GM15510 (cell line): ENCODE measurements at regions not wholly inside any gene's neighbourhood (a gene's known extent, or its start where the extent isn't known, plus 50 kb on each side); places are given as distances from the start of the nearest gene placed in this dataset.

Source experiments
- POLR2A ChIP-seq: IDR thresholded peaks from 3 replicates; pipeline ENCODE4 v1.6.1; 2011; ENCODE audit warnings: borderline replicate concordance; ENCODE audit not compliant: insufficient read length; ENCODE audit errors: extremely low read depth

DNA sequence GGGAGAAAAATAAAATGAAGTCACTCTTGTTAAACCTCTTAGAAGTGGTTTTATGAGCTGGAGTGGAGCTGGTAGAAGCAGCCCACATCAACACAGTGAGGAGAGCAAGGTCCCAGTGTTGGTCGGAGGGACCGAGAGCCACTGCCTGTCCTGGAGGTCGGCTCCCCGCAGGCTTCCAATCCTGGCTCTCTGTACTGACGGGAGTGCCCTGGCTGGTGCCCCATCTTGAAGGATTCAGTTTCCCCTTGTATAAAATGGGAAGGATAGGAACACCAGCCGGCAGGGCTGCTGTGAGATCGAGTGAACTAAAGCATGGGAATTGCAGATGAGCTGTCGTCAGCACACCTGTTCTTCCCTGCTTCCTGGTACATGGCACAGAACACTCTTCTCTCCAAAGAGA lies 104.3 kb upstream of the ID2 start:
- no peak for TF ChIP-seq POLR2A

DNA sequence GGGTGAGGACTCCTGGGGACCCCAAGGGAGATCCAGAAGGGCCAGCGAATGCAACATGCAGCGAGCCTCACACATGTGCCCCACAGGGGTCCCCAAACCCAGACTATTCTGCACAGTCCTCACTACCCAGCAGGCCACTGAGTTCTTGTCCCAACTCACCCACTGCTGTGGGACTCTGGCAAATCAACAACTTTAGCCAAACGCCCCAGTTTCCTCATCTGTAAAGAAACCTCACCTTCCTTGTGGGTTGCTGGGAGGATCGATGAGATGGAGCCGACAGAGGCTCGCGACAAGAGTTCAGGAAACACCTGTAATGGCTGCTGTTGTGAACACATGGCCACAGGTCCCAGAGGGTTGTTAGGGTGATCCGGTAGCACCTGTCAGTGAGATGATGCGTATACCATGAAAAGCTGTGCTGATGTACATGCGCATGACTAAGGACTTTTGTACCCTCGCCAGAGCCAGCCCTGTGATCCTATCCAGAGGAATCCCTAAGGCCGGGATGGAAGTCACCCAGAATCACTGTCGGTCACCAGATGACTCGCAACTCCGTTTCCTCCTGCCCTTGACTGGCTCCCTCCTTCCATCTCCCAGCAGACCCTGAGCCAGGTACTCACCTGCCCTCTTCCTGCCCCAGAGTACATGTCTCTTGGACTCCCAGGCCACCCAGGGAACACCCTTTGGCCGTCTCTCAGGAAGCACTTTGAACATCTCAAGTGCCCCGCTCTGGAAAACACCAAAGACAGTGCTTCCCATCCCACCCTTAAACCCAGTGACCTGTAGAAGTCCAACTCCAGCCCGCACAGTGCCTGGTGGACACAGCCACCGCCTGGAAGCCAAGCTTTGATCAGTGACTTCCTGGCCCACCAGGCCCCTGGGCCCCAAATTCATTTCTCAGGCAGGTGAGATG lies 103.3 kb upstream of the ID2 start:
- TF ChIP-seq POLR2A = no peak

DNA sequence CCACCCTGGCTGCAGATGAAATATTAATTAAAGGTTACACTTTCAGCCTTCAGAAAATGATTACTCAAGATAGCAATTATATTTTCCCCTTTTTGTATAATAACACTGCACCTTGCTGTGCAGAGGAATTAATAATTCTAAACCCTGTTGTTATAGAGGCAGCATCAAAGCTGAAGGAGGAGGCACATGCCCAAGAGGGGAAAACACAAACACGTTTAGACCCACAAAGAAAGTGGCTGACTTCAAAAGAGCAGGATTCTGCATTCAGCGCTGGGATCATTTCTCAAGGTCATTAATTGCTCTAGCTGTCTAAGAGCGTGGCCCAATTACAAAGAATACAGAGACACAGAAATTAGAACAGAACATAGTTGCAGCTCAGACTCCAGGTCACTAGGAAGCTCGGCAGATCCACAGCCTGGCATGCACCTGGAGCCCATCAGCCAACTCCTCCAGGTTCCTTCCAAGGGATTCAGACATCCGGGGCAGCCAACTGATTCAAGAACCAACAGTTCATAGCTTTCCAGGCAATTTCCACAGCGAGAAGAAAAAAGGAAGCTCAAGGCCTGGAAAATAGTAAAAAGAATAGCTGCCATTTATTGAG lies 102.3 kb upstream of the ID2 start:
- no peak for TF ChIP-seq POLR2A

DNA sequence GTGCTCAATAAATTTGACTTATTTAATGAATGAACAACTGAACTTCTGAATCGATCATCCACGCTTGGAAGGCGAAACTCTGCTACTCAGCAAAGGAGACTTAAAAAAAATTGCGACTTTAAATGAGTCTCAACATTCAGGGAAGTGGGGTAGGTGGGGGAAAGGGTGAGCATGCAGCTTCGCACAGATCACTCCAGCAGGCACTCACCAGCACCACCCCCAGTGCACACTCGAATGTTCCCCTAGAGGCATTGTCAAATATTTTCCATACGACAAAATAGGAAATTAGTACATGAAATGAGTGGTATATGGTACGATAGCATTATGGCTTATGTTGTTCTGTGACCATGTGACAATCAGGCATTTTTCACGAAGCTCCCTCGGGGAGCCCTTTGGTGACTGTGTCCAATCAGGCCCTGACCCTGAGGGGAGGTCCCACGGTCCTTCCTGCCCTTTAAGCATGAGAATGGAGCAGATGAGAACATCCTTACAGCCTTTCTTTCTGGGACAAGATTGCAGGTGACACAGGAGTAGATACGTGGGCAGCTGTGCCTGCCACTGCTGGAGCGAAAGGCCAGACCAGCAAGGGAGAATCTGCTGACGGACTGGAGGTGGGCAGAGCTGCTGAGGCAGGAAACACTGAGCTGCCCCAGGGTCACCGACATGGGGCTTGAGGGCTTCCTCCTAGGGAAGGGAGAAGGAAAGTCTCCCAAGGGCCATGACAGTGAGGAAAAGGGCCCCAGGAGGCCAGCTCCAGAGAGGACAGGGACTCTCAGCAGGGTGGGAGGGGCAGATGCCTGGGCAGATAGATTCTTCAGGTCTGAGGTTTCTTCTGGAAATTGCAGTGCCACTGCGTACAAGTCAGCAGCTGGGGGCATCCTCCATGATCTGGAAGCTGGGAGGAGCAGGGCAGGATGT lies 101.3 kb upstream of the ID2 start:
- no peak for TF ChIP-seq POLR2A

DNA sequence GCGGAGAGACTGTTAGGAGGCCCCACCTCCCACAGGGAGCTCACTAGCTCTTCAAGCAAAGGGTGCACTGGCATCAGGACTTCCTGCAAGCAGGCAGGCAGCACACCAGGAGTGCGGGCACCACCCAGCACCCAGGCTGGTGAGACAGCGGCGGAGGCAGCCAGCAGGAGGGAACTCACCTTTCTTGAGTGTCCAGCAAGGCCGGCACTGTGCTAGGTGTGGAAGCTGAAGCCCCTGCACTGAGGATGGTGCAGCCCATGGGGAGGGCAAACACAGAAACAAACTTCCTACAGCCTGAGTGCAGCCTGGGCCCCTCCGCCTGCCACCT lies 100.7 kb upstream of the ID2 start:
- no peak for TF ChIP-seq POLR2A

DNA sequence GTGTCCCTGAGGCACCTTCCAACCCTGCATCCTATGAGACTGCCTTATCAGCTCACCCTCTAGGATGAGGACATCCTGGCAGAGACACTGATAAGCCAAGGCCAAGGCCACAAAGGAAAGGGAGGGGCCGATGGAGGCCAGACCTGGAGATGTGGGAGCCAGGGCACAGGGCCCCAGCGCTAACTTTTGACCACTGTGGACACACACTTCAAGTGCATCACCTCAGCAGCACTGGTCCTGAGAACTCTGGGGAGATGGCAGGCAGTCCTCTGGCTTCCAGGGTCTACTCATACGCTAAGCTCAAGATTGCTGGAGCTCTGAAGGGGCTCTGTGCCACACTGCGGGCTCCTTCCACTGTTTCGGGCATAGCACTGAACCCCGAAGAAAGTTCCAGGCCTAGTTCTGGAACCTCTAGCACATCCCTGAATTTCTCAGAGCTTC lies 100.2 kb upstream of the ID2 start:
- TF ChIP-seq POLR2A = no peak

DNA sequence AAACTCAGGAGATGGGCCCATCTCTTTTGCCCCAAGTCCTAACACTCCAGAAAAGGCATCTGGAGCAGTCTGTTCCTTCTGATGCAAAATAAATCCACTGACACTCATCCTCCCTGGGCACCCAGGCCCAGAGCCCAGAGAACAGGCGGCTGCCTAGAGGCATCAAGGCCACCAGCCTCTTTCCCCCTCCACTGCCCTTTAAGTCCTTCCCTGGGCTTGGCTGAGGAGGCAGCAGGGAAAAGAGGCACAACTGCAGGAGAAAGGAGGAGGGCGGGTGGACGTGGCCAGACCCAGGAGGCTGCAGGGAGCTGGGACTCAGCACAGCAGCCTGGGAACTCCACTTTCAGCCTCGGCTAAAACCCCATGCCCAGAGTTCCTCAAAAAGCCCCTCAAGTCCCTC lies 99.7 kb upstream of the ID2 start:
- no peak for TF ChIP-seq POLR2A

DNA sequence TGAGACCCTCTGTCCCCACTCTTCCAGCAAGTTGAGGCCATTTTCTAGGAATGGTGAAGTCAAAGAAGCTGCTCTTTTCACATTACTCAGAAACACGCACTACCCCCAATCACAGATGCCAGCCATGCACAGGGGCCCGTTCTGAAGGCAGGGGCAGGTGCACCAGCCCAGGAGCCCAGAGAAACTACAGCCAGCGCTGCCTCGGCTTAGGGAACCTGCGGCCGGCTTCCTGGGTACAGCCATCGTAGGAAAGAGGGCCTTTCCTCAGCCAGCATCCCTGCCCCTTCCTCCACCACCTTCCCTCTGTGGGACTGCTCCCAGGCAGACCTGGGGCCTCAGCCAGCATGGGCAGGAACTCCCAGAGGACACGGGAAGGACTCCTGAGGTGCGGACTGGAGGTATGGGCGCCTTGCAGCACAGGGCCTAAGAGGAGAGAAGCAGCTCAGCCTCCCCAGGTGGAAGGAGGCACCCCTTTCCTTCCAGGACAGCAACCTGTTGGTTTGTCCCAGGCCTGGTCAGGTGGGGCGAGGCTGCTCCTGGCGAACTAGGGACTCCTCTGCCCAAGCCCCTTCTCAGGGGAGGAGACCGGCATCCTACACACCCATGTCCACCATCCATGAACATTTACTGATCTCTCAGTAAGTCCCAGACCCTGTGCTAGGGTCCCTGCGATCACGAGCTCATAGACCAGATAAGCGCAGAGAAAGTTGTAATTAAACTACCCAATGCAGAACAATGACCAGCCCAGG lies 99.0 kb upstream of the ID2 start:
- TF ChIP-seq POLR2A = no peak

DNA sequence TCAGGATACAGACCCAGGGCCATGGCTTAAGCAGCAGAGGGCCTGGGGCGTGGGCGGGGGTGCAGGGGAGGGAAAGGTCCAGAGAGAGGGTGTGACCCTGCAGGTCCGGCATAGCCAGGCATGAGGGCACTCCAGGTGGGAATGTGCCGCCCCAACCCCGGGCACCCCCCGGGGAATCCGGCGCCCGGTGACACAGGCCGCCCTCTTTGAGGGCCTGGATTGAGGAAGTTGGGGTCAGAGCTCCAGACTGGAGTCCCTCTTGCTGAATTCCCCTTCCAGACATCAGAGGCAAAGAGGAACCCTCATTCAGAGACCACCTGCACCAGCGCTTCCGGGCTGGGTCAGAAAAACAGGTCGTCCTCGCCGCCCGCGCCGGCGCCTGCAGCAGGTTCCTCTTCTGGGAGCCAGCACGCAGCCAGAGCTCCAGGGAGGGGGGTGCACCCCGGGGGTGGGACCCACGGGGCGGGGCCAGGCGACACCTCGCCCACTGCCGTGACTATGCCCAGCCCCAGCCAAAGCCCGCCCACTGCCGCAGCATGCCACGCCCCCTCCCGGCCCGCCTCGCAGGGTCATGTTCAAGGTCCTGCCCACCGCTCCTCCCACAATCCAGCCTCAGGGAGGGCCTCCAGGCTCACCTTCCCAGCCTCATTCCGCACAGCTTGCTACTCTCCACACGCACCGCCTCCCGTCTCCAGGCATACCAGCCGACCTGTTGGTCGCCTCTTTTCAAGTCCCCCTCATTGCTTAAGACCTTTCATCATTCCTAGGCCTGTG lies 98.3 kb upstream of the ID2 start:
- peak; percentile 28 for TF ChIP-seq POLR2A

DNA sequence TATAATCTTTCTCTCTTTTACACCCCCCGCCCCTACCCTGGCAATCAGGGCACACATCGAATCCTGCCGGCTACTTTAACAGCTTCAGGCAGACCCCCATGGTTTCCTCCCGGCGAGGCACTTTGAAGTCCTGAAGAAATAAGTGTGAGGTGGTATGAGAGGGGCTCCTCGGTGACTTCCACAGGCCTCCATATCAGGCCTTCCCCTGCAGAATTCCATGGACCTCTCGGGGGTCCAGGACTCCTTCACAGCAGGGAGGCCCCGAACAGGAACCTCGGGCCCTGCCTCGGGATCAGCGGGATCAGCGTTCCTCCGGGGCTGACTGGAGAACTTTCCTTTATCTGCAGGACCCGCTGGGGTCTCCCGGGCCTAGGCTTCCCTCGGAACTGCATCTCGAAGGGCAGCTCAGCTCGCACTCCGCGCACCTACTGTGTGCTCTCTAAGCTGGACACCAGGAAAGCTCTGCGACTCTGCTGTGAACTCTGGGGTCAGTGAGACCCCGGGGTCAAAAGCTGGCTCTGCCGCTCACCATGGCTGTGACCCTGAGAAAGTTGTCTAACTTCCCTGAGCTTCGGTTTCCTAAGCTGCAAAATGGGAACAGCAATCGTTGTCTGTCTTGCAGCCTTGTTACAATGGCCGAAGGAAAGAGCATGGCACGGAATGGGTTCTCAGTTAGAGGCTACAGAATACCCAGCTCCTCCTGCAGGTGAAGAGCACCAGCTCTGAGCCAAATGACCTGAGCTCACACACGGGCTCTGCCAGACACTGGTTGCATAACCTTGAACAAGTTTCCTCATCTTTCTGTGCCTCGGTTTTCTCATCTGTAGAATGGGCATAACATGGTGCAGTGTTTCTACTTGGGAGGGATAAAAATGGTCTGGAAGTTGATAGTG lies 97.4 kb upstream of the ID2 start:
- TF ChIP-seq POLR2A = no peak

DNA sequence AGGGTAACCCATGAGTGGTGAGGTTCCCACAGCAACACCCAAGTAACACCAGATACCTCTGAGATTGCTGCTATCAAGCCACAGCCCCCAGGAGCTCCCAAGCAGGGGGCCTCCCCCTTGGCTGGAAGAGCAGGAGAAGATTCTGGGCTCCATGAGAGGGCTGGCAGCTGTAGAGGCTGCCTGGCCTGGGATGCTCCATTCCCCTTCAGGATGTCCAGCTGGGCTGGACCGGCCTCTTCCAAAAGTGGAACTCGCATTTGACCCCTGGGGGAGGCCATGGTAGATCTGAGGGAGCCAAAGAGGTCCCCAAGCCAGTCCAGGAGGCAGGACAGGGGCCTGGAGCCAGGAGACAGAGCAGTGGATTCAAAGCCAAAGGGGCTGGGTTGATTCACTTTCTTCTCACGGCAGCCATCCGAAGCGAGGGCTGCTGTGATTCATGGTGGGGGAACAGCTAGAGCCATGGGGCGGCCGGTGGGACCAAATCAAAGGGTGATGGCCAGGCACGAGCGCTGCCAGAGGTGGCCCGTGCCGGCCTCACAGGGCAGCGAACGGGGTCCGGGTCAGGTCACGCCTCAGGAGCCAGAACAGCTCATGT lies 95.3 kb upstream of the ID2 start:
- no peak for TF ChIP-seq POLR2A

DNA sequence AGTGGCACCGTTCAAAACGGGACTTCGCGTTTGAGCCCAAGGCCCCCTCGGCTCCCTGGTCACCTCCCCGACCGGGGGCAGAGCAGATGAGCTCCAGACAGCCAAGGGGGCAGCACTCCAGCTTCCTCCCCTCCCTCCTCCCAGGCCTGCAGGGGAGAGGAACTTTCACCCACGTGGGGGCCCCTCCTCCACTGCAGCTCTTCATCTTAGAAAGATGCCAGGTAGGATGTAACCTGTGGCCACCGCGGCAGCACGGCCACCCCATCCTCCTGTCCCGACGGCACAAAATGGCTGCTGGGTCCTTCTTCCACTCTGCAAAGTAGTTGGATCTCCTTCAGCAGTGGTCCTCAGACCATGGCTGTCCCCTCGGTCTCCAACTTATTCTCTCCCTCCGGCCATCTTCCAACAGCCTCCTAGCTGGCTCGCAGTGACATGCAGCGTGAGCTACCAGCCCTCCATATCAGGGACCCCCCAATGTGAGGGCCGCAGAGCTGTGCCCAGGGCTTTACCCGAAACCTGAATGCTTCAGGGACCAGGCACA lies 94.5 kb upstream of the ID2 start:
- TF ChIP-seq POLR2A = no peak
